ENCODE measurements at regions not wholly inside any gene's neighbourhood (a gene's known extent, or its start where the extent isn't known, plus 50 kb on each side); places are given as distances from the start of the nearest gene placed in this dataset.

DNA sequence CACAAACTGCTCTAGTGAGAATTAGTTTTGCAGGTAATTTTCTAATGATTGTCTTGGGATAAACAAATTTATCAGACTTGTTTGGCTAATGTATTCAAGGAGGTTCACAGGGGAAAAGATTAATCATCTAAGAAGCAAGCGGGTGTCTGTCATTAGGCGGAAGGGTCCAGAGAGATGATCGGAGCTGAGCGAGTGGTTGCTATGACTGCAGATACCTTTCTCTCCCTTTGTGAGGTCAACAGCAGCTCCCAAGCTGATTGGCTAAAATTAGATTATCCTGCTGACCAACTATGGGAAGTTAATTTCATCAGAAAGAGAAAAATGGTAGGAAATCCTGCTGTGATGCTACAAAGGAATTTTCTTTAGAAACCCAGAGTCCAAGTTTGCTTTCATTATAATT is 276.0 kb downstream of the SOX2 start:
- DNase-seq (ENCODE audit: low read depth in 1 of 2, low spot score in 1 of 2) = no peak
- H3K27ac ChIP-seq (replicated peaks) = no peak overlapping the region
- no peaks in the 10 kb centered on the region for H3K27me3 ChIP-seq (ENCODE audit: insufficient read depth, poor library complexity, severe bottlenecking)
- H3K4me3 ChIP-seq (replicated peaks; ENCODE audit: insufficient read depth, low read length) = no peak overlapping the region
- TF ChIP-seq, protein P1, sequence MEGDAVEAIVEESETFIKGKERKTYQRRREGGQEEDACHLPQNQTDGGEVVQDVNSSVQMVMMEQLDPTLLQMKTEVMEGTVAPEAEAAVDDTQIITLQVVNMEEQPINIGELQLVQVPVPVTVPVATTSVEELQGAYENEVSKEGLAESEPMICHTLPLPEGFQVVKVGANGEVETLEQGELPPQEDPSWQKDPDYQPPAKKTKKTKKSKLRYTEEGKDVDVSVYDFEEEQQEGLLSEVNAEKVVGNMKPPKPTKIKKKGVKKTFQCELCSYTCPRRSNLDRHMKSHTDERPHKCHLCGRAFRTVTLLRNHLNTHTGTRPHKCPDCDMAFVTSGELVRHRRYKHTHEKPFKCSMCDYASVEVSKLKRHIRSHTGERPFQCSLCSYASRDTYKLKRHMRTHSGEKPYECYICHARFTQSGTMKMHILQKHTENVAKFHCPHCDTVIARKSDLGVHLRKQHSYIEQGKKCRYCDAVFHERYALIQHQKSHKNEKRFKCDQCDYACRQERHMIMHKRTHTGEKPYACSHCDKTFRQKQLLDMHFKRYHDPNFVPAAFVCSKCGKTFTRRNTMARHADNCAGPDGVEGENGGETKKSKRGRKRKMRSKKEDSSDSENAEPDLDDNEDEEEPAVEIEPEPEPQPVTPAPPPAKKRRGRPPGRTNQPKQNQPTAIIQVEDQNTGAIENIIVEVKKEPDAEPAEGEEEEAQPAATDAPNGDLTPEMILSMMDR (IDR thresholded peaks at IDR 0.05; ENCODE audit: insufficient read depth, low read length) = no peak
- TF ChIP-seq, protein P2, sequence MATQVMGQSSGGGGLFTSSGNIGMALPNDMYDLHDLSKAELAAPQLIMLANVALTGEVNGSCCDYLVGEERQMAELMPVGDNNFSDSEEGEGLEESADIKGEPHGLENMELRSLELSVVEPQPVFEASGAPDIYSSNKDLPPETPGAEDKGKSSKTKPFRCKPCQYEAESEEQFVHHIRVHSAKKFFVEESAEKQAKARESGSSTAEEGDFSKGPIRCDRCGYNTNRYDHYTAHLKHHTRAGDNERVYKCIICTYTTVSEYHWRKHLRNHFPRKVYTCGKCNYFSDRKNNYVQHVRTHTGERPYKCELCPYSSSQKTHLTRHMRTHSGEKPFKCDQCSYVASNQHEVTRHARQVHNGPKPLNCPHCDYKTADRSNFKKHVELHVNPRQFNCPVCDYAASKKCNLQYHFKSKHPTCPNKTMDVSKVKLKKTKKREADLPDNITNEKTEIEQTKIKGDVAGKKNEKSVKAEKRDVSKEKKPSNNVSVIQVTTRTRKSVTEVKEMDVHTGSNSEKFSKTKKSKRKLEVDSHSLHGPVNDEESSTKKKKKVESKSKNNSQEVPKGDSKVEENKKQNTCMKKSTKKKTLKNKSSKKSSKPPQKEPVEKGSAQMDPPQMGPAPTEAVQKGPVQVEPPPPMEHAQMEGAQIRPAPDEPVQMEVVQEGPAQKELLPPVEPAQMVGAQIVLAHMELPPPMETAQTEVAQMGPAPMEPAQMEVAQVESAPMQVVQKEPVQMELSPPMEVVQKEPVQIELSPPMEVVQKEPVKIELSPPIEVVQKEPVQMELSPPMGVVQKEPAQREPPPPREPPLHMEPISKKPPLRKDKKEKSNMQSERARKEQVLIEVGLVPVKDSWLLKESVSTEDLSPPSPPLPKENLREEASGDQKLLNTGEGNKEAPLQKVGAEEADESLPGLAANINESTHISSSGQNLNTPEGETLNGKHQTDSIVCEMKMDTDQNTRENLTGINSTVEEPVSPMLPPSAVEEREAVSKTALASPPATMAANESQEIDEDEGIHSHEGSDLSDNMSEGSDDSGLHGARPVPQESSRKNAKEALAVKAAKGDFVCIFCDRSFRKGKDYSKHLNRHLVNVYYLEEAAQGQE (IDR thresholded peaks at IDR 0.05; ENCODE audit: insufficient replicate concordance, low read depth) = no peak
- TF ChIP-seq SPI1 (IDR thresholded peaks at IDR 0.05; ENCODE audit: borderline replicate concordance, low read depth) = no peak
- TF ChIP-seq GABPA (IDR thresholded peaks at IDR 0.05; ENCODE audit: low read depth) = no peak
- TF ChIP-seq POLR2AphosphoS5 (IDR thresholded peaks at IDR 0.05; ENCODE audit: low read depth) = no peak

DNA sequence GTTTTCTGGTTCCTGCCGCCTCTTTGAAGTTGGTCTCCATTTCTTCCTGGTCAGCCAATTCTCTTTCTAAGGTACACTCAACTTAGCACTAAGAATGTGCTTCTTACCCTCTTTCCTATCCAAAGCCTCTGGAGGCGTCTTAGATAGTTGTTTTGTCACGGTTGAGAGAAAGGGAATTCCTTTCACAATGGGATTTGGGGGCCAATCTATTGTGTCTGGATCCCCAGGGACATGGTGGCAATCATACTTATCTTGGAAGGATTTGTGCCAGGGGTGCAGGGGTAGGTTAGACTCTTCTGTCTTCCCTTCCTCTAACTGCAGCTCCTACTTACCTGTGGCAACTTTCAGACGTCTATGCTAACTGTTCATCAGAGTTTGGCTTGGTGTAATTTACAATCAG is 287.1 kb downstream of the SOX2 start:
- Histone ChIP-seq H3K27ac (replicated peaks) (no peak overlapping the region), H3K4me3 (replicated peaks; ENCODE audit: insufficient read depth, low read length) (no peak overlapping the region), H3K27me3 (ENCODE audit: insufficient read depth, poor library complexity, severe bottlenecking) (no peaks in the 10 kb centered on the region)
- DNase-seq (ENCODE audit: low read depth in 1 of 2, low spot score in 1 of 2) = no peak
- no peak for TF ChIP-seq SPI1 (IDR thresholded peaks at IDR 0.05; ENCODE audit: borderline replicate concordance, low read depth)
- no peak for TF ChIP-seq POLR2AphosphoS5 (IDR thresholded peaks at IDR 0.05; ENCODE audit: low read depth)
- TF ChIP-seq, protein P2 (IDR thresholded peaks at IDR 0.05; ENCODE audit: insufficient replicate concordance, low read depth) = no peak
- TF ChIP-seq, protein P1 (IDR thresholded peaks at IDR 0.05; ENCODE audit: insufficient read depth, low read length) = no peak
- no peak for TF ChIP-seq GABPA (IDR thresholded peaks at IDR 0.05; ENCODE audit: low read depth)

DNA sequence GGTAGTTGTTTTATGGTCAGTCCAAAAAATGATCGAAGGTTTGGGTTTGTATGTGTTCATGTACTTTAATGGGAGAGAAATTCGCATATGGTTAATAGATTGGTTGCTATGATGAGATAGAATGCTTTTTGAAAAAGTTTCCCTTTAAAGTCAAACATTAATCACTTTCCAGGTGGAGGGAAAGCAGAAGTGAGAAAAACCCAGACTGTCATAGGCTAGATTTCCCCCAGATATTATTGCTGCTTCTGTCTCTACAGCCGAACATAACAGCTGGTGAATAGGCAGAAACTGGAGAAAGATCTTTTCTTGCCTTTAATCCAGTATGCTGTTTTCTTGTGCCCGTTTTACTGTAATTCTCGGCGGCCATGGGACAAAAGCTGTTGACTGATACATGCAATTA is 287.6 kb downstream of the SOX2 start:
- Histone ChIP-seq H3K27ac (replicated peaks) (no peak overlapping the region), H3K27me3 (ENCODE audit: insufficient read depth, poor library complexity, severe bottlenecking) (no peaks in the 10 kb centered on the region), H3K4me3 (replicated peaks; ENCODE audit: insufficient read depth, low read length) (no peak overlapping the region)
- TF ChIP-seq, protein P2 (IDR thresholded peaks at IDR 0.05; ENCODE audit: insufficient replicate concordance, low read depth) = no peak
- TF ChIP-seq GABPA (IDR thresholded peaks at IDR 0.05; ENCODE audit: low read depth) = no peak
- no peak for TF ChIP-seq SPI1 (IDR thresholded peaks at IDR 0.05; ENCODE audit: borderline replicate concordance, low read depth)
- TF ChIP-seq POLR2AphosphoS5 (IDR thresholded peaks at IDR 0.05; ENCODE audit: low read depth) = no peak
- TF ChIP-seq, protein P1 (IDR thresholded peaks at IDR 0.05; ENCODE audit: insufficient read depth, low read length) = no peak
- no peak for DNase-seq (ENCODE audit: low read depth in 1 of 2, low spot score in 1 of 2)

Measured in HL-60 (cell line).